ENCODE measurements at regions not wholly inside any gene's neighbourhood (a gene's known extent, or its start where the extent isn't known, plus 50 kb on each side); places are given as distances from the start of the nearest gene placed in this dataset.

GRCh38 chr9:129421371-129421770, 199.5 kb downstream of the C9orf50 start:
- Histone ChIP-seq H4K20me1 (ENCODE audit: insufficient read depth) (no peaks in the 10 kb centered on the region), H3K9me3 (ENCODE audit: low read depth) (no peaks in the 10 kb centered on the region), H3K4me1 (ENCODE audit: insufficient read depth) (no peaks in the 10 kb centered on the region), H3K4me3 (no peak overlapping the region), H3K9me2 (ENCODE audit: insufficient read depth) (no peaks in the 10 kb centered on the region), H3F3A (ENCODE audit: insufficient read depth) (no peaks in the 10 kb centered on the region), H3K27me3 (replicated peaks; ENCODE audit: insufficient read depth) (no peaks in the 10 kb centered on the region), H2AFZ (no peak overlapping the region), H3K4me2 (ENCODE audit: unreplicated experiment) (no peak overlapping the region), H3K36me3 (ENCODE audit: low read depth) (no peaks in the 10 kb centered on the region), H3K27ac (no peak overlapping the region), H3K9ac (no peak overlapping the region), H3K79me2 (ENCODE audit: insufficient read depth) (no peaks in the 10 kb centered on the region)
- in situ Hi-C loops (cut with MboI) = no loop called here
- WGBS, 2 experiments (ENCODE audit: low coverage in 1 of 2, low lambda C conversion rate in 2 of 2, missing lambda C conversion rate in 2 of 2) = 79 to 80% methylated on average over 23 to 29 of the region's 29 CpGs
- no peak for DNase-seq
- TF ChIP-seq EZH2phosphoT487 (IDR thresholded peaks at IDR 0.05; ENCODE audit: insufficient read depth, low read depth) (no peak), EZH2 (IDR thresholded peaks at IDR 0.05; ENCODE audit: insufficient read depth, poor library complexity, severe bottlenecking) (no peak)

GRCh38 chr9:129420721-129421120, 200.2 kb downstream of the C9orf50 start:
- Histone ChIP-seq H3K27me3 (replicated peaks; ENCODE audit: insufficient read depth) (no peaks in the 10 kb centered on the region), H3K4me3 (no peak overlapping the region), H3K4me1 (ENCODE audit: insufficient read depth) (no peaks in the 10 kb centered on the region), H3K9me2 (ENCODE audit: insufficient read depth) (no peaks in the 10 kb centered on the region), H3K9ac (no peak overlapping the region), H3K9me3 (ENCODE audit: low read depth) (no peaks in the 10 kb centered on the region), H2AFZ (no peak overlapping the region), H3K79me2 (ENCODE audit: insufficient read depth) (no peaks in the 10 kb centered on the region), H3K4me2 (ENCODE audit: unreplicated experiment) (no peak overlapping the region), H4K20me1 (ENCODE audit: insufficient read depth) (no peaks in the 10 kb centered on the region), H3F3A (ENCODE audit: insufficient read depth) (no peaks in the 10 kb centered on the region), H3K36me3 (ENCODE audit: low read depth) (no peaks in the 10 kb centered on the region), H3K27ac (no peak overlapping the region)
- 92 to 93% methylated on average over 10 of the region's 10 CpGs for WGBS, 2 experiments (ENCODE audit: low coverage in 1 of 2, low lambda C conversion rate in 2 of 2, missing lambda C conversion rate in 2 of 2)
- in situ Hi-C loops (cut with MboI) = no loop called here
- TF ChIP-seq EZH2 (IDR thresholded peaks at IDR 0.05; ENCODE audit: insufficient read depth, poor library complexity, severe bottlenecking) (no peak), EZH2phosphoT487 (IDR thresholded peaks at IDR 0.05; ENCODE audit: insufficient read depth, low read depth) (no peak)
- DNase-seq = no peak

GRCh38 chr9:129419382-129419899, 201.5 kb downstream of the C9orf50 start:
- DNase-seq = no peak
- no peaks in the 10 kb centered on the region for H3F3A ChIP-seq (ENCODE audit: insufficient read depth)
- H3K27ac ChIP-seq = no peak overlapping the region
- no peaks in the 10 kb centered on the region for H4K20me1 ChIP-seq (ENCODE audit: insufficient read depth)
- no peak overlapping the region for H2AFZ ChIP-seq
- H3K4me2 ChIP-seq (ENCODE audit: unreplicated experiment) = no peak overlapping the region
- H3K36me3 ChIP-seq (ENCODE audit: low read depth) = no peaks in the 10 kb centered on the region
- peaks cover 3% of the 10 kb centered on the region for H3K4me1 ChIP-seq (ENCODE audit: insufficient read depth)
- no peaks in the 10 kb centered on the region for H3K27me3 ChIP-seq (replicated peaks; ENCODE audit: insufficient read depth)
- no peaks in the 10 kb centered on the region for H3K9me2 ChIP-seq (ENCODE audit: insufficient read depth)
- 93 to 95% methylated on average over 7 of the region's 7 CpGs for WGBS, 2 experiments (ENCODE audit: low coverage in 1 of 2, low lambda C conversion rate in 2 of 2, missing lambda C conversion rate in 2 of 2)
- no peak for TF ChIP-seq EZH2phosphoT487 (IDR thresholded peaks at IDR 0.05; ENCODE audit: insufficient read depth, low read depth)
- no peak for TF ChIP-seq EZH2 (IDR thresholded peaks at IDR 0.05; ENCODE audit: insufficient read depth, poor library complexity, severe bottlenecking)
- in situ Hi-C loops (cut with MboI) = no loop called here
- no peak overlapping the region for H3K4me3 ChIP-seq
- no peak overlapping the region for H3K9ac ChIP-seq
- H3K9me3 ChIP-seq (ENCODE audit: low read depth) = no peaks in the 10 kb centered on the region
- no peaks in the 10 kb centered on the region for H3K79me2 ChIP-seq (ENCODE audit: insufficient read depth)

- peaks cover 10% of the 10 kb centered on the region for H3K4me1 ChIP-seq (ENCODE audit: insufficient read depth)
- H3K9me3 ChIP-seq (ENCODE audit: low read depth) = no peaks in the 10 kb centered on the region
- H3K79me2 ChIP-seq (ENCODE audit: insufficient read depth) = no peaks in the 10 kb centered on the region
- H3K27ac ChIP-seq = no peak overlapping the region
- H3K9me2 ChIP-seq (ENCODE audit: insufficient read depth) = no peaks in the 10 kb centered on the region
- no peak overlapping the region for H3K4me2 ChIP-seq (ENCODE audit: unreplicated experiment)
- H3K4me3 ChIP-seq = no peak overlapping the region
- no peaks in the 10 kb centered on the region for H3K36me3 ChIP-seq (ENCODE audit: low read depth)
- in situ Hi-C loops (cut with MboI) = no loop called here
- TF ChIP-seq EZH2 (IDR thresholded peaks at IDR 0.05; ENCODE audit: insufficient read depth, poor library complexity, severe bottlenecking) (no peak), EZH2phosphoT487 (IDR thresholded peaks at IDR 0.05; ENCODE audit: insufficient read depth, low read depth) (no peak)
- no peaks in the 10 kb centered on the region for H3K27me3 ChIP-seq (replicated peaks; ENCODE audit: insufficient read depth)
- H4K20me1 ChIP-seq (ENCODE audit: insufficient read depth) = no peaks in the 10 kb centered on the region
- H2AFZ ChIP-seq = no peak overlapping the region
- H3K9ac ChIP-seq = no peak overlapping the region
- H3F3A ChIP-seq (ENCODE audit: insufficient read depth) = no peaks in the 10 kb centered on the region
- WGBS, 2 experiments (ENCODE audit: low coverage in 1 of 2, low lambda C conversion rate in 2 of 2, missing lambda C conversion rate in 2 of 2) = 78 to 83% methylated on average over 3 to 4 of the region's 4 CpGs
- DNase-seq = no peak
These were observed 202.4 kb downstream of the C9orf50 start for GRCh38 chr9:129418451-129418850.

Data from GM23248 (cell line).